Kidney (tissue), 13 donors: ENCODE measurements at regions not wholly inside any gene's neighbourhood (a gene's known extent, or its start where the extent isn't known, plus 50 kb on each side); places are given as distances from the start of the nearest gene placed in this dataset.
"Not testable (repeated sequence)": the region's sequence is repeated elsewhere in the genome, so short reads cannot be mapped to it uniquely, and the experiment has no call there.

Experiments used
- DNase-seq, 5 donors: peaks; one replicate each; pipeline ENCODE4 v3.0.0-alpha.2; 2013 to 2020
- FAIRE-seq: peaks from 2 replicates; lab custom pipeline; 2012; peaks lifted over from hg19 to GRCh38; lab: Jason Lieb, UNC
- H3K27ac ChIP-seq, 2 donors: one replicate each; pipeline ENCODE4 v1.7.0; 2013; ENCODE audit warnings: low read depth in 2 of 2, low read length in 2 of 2, inconsistent platforms in 1 of 2
- H3K27me3 ChIP-seq: one replicate; pipeline ENCODE4 v1.7.1; 2013; ENCODE audit warnings: low read length, inconsistent platforms; ENCODE audit not compliant: control insufficient read depth, insufficient read depth
- H3K36me3 ChIP-seq, 3 donors: one replicate each; pipeline versions ENCODE4 v1.7.0 to v1.7.1; 2013; ENCODE audit warnings: low read length in 3 of 3, control low read depth in 1 of 3, inconsistent platforms in 1 of 3; ENCODE audit not compliant: insufficient read depth in 3 of 3, control insufficient read depth in 2 of 3
- H3K4me1 ChIP-seq, 3 donors: one replicate each; pipeline versions ENCODE4 v1.7.0 to v1.7.1; 2013; ENCODE audit warnings: low read length in 3 of 3, inconsistent platforms in 1 of 3, low read depth in 1 of 3; ENCODE audit not compliant: control insufficient read depth in 2 of 3, insufficient read depth in 2 of 3
- H3K4me3 ChIP-seq, 3 donors: one replicate each; pipeline versions ENCODE4 v1.7.0 to v1.8.1; 2013; ENCODE audit warnings: low read length in 3 of 3, control low read depth in 1 of 3, inconsistent platforms in 1 of 3
- H3K9ac ChIP-seq, 3 donors: one replicate each; pipeline versions ENCODE4 v1.7.0 to v1.7.1; 2013; ENCODE audit warnings: low read length in 3 of 3, control low read depth in 1 of 3, inconsistent platforms in 1 of 3
- H3K9me3 ChIP-seq, 3 donors: one replicate each; pipeline versions ENCODE4 v1.7.0 to v1.7.1; 2013; ENCODE audit warnings: low read length in 3 of 3, control low read depth in 1 of 3, inconsistent platforms in 1 of 3; ENCODE audit not compliant: control insufficient read depth in 2 of 3, insufficient read depth in 1 of 3
- intact Hi-C: fragments of 100-400 bp; cut with DNase I; formaldehyde crosslinking; loops from one replicate; pipeline ENCODE4 v1.11.1; 2022
- TF ChIP-seq, protein P1 (sequence below): IDR thresholded peaks from 3 replicates; pipeline ENCODE4 v1.5.1; 2012; ENCODE audit warnings: mild to moderate bottlenecking, moderate library complexity, borderline replicate concordance; ENCODE audit not compliant: insufficient read depth; ENCODE audit errors: extremely low read depth
- donor health status: control.
- donor health status: control.
- donor health status: control.
- donor health status: control.
- donor health status: control.
- donor health status: DM: yes; HTN: yes; CAD: no.
- donor health status: Normal renal cell carcinoma (clear cell type).

DNA sequence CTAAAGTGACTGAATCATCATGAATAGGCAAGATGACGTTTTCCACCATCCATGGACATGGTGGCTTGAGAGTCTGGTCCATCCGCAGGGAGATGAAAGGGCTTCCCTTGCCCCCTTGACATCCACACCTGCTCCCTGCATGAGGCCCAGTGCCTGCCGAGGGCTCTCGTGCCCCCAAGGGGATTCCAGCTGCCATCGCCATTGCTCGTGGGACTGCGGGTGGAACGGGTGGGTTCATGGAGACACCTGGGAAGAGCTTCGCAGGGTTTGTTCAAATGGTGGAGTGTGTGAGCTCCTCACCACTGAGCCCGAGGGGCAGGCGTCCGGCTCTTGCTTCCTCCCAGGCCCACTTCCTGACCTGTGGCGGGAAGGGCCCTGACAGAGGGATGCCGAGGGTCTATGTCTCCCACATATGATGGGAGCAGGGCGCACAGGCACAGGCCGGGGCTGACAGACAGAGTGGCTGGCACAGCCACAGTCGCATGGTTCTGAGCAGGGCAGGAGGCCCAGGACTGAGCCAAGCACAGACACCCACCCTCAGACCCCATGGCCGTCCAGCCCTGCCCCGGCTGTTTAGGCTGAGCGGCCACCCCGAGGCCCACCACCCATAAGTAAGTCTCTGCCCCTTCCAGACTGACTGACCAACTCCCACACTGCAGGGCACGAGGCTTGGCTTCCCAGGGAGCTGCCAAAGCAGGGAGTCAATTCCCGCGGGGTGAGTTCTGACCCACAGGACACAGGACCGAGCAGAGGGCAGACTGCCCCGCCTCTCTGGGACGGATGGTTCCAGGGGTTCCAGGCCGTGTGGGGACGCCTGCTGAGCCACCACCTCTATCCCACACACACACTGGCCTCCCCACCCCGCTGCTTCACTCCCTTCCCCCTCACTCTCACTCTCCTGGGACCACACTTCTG is 70.0 kb upstream of the PPP1R26 start:
- no peak for FAIRE-seq
- no peaks in the 10 kb centered on the region for H3K4me1 ChIP-seq
- H3K4me3 ChIP-seq, result no peak overlapping the region
- intact Hi-C loops, result loop anchor here (5.0 kb wide), 1 partner anchor 327 kb away; no protein-coding TSS in a partner anchor
- DNase-seq, result no peak
- no peak overlapping the region for H3K27ac ChIP-seq
- H3K27me3 ChIP-seq, result no peaks in the 10 kb centered on the region
- H3K36me3 ChIP-seq, result no peaks in the 10 kb centered on the region
- no peaks in the 10 kb centered on the region for H3K9me3 ChIP-seq
- no peak overlapping the region for H3K9ac ChIP-seq
- TF ChIP-seq, protein P1, sequence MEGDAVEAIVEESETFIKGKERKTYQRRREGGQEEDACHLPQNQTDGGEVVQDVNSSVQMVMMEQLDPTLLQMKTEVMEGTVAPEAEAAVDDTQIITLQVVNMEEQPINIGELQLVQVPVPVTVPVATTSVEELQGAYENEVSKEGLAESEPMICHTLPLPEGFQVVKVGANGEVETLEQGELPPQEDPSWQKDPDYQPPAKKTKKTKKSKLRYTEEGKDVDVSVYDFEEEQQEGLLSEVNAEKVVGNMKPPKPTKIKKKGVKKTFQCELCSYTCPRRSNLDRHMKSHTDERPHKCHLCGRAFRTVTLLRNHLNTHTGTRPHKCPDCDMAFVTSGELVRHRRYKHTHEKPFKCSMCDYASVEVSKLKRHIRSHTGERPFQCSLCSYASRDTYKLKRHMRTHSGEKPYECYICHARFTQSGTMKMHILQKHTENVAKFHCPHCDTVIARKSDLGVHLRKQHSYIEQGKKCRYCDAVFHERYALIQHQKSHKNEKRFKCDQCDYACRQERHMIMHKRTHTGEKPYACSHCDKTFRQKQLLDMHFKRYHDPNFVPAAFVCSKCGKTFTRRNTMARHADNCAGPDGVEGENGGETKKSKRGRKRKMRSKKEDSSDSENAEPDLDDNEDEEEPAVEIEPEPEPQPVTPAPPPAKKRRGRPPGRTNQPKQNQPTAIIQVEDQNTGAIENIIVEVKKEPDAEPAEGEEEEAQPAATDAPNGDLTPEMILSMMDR, result no peak

DNA sequence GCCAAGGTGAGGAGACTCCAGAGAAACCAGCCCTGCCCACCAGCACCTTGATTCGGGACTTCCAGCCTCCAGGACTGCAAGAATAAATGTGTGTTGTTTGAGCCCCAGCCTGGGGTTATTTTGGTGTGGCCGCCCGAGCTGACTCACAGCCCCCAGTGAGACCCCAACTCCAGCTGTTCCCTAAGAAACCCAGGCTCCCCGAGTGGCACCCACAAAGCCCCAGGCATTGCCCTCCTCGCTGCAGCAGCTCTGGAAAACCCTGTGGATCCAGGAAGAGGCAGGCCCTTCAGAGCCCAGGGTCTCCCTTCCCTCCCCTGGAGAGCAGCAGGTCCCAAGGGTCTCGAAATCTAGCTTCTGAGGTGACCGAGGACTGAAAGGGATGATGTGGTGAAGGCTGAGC is 69.2 kb upstream of the PPP1R26 start:
- Histone ChIP-seq H3K9me3 (no peaks in the 10 kb centered on the region), H3K9ac (no peak overlapping the region), H3K4me1 (no peaks in the 10 kb centered on the region), H3K27ac (no peak overlapping the region), H3K36me3 (no peaks in the 10 kb centered on the region), H3K4me3 (no peak overlapping the region), H3K27me3 (no peaks in the 10 kb centered on the region)
- FAIRE-seq (no peak), DNase-seq (no peak)
- TF ChIP-seq, protein P1, result no peak
- intact Hi-C loops, result loop anchor here (5.0 kb wide), 1 partner anchor 328 kb away; no protein-coding TSS in a partner anchor

DNA sequence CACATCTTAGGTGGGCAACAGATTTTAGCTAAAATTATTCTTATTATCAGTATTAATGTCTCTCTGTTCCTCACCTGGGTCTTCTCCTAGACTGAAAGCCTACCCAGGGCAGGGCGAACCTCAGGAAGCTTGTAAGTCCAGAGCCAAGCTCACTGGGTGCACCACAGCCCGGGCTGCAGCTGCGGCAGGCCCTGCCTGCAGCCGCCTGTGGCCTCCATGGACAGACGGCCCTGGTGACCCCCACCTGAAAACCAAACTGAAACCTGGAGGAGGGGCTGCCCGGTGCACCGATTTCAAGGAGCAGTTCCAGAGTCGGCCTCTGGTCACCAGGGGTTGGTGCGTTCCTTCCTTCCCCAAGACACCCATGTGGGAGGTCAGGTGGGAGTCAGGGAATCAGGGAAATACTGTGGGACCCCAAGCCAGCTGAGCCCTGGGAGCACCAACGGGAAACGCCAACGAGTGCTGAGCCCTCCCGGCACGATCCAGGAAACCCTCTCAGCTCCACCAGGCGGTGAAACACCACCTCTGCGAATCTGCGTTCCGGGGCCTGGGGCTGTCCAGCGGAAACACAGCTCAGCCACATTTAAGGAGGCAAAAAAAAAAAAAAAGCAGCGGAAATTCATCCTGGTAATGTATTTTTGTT is 68.6 kb upstream of the PPP1R26 start:
- FAIRE-seq, result no peak

DNA sequence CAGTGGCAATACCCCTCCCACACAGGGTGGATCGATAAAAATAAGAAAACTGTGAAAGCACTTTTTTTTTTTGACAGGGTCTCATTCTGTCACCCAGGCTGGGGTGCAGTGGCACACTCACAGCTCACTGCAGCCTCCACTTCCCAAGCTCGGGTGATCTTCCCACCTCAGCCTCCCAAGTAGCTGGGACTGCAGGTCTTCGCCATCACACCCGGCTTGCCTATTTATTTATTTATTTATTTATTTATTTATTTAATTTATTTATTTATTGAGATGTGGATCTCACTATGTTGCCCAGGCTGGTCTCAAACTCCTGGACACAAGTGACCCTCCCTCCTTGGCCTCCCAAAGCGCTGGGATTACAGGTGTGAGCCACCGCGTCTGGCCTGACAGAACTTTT is 68.0 kb upstream of the PPP1R26 start:
- H3K36me3 ChIP-seq, H3K9me3 ChIP-seq, DNase-seq, H3K4me1 ChIP-seq, FAIRE-seq, H3K4me3 ChIP-seq, H3K27ac ChIP-seq, H3K27me3 ChIP-seq, H3K9ac ChIP-seq: not testable (repeated sequence)
- intact Hi-C loops, result loop anchor here (5.0 kb wide), 1 partner anchor 329 kb away; no protein-coding TSS in a partner anchor

More for the DNA sequence above, 68.6 kb upstream of the PPP1R26 start:
- H3K9me3 ChIP-seq, result no peaks in the 10 kb centered on the region
- H3K27ac ChIP-seq, result no peak overlapping the region
- no peaks in the 10 kb centered on the region for H3K4me1 ChIP-seq
- intact Hi-C loops, result loop anchor here (5.0 kb wide), 1 partner anchor 329 kb away; no protein-coding TSS in a partner anchor
- no peaks in the 10 kb centered on the region for H3K27me3 ChIP-seq
- no peak for DNase-seq
- no peak overlapping the region for H3K9ac ChIP-seq
- no peak overlapping the region for H3K4me3 ChIP-seq
- H3K36me3 ChIP-seq, result no peaks in the 10 kb centered on the region
- TF ChIP-seq, protein P1, result no peak
